A673 (cell line): ENCODE measurements at regions not wholly inside any gene's neighbourhood (a gene's known extent, or its start where the extent isn't known, plus 50 kb on each side); places are given as distances from the start of the nearest gene placed in this dataset.

Source experiments
- BruUV-seq: library from RNA; stranded (reverse); fragments of 400-500 nt; replicated peaks from 2 replicates; lab custom pipeline; 2021; lab: Mats Ljungman, UMichigan
- CTCF ChIA-PET: fragments of 300-600 bp; sonication (Branson Sonifier 250); formaldehyde crosslinking; loops from one replicate; lab custom pipeline; 2022; ENCODE audit warnings: antibody characterized with exemption; lab: Charles Lee
- POLR2A ChIA-PET: fragments of 300-600 bp; sonication (Branson Sonifier 250); formaldehyde crosslinking; loops from one replicate; lab custom pipeline; 2022; ENCODE audit warnings: antibody characterized with exemption; ENCODE audit not compliant: low non-redundant PET; lab: Charles Lee
- DNase-seq: peaks from one replicate; pipeline ENCODE4 v3.0.0-alpha.2; 2015; ENCODE audit warnings: low spot score
- H3K27ac ChIP-seq: fragments of 200-600 bp; sonication (generic); 2 replicates; pipeline ENCODE4 v1.5.1; 2016; ENCODE audit warnings: mixed run types, low read depth, mild to moderate bottlenecking, mixed read lengths, antibody characterized with exemption, low read length; ENCODE audit not compliant: poor library complexity, severe bottlenecking
- H3K27me3 ChIP-seq: fragments of 200-600 bp; sonication (generic); replicated peaks from 2 replicates; pipeline ENCODE4 v1.6.1; 2017; ENCODE audit warnings: mixed run types, low read depth, mild to moderate bottlenecking, mixed read lengths, antibody characterized with exemption, low read length; ENCODE audit not compliant: insufficient read depth, poor library complexity
- H3K36me3 ChIP-seq: fragments of 200-600 bp; sonication (generic); 2 replicates; pipeline ENCODE4 v1.6.1; 2016; ENCODE audit warnings: mixed run types, mild to moderate bottlenecking, mixed read lengths, antibody characterized with exemption, low read length; ENCODE audit not compliant: insufficient read depth, poor library complexity, severe bottlenecking
- H3K4me1 ChIP-seq: fragments of 200-600 bp; sonication (generic); 2 replicates; pipeline ENCODE4 v1.6.1; 2017; ENCODE audit warnings: mixed run types, mild to moderate bottlenecking, mixed read lengths, antibody characterized with exemption, low read length; ENCODE audit not compliant: insufficient read depth, poor library complexity, severe bottlenecking
- H3K4me3 ChIP-seq: fragments of 200-600 bp; sonication (generic); 2 replicates; pipeline ENCODE4 v1.5.1; 2016; ENCODE audit warnings: low read depth, mixed run types, mild to moderate bottlenecking, mixed read lengths, low read length; ENCODE audit not compliant: poor library complexity, severe bottlenecking
- H3K9me3 ChIP-seq: fragments of 200-600 bp; sonication (generic); 2 replicates; pipeline ENCODE4 v1.6.1; 2016; ENCODE audit warnings: mixed run types, low read depth, mild to moderate bottlenecking, mixed read lengths, antibody characterized with exemption, low read length; ENCODE audit not compliant: poor library complexity, severe bottlenecking
- CTCF ChIP-seq: fragments of 300-800, 200-600 bp; sonication (generic); conservative IDR thresholded peaks from 2 replicates; pipeline ENCODE4 v1.5.1; 2017; ENCODE audit warnings: low read depth, mild to moderate bottlenecking, antibody characterized with exemption, low read length, moderate library complexity, mixed read lengths
- EZH2 ChIP-seq: fragments of 200-600 bp; sonication (generic); IDR thresholded peaks from 2 replicates; pipeline ENCODE4 v1.6.1; 2017; ENCODE audit warnings: borderline replicate concordance, low read depth, mild to moderate bottlenecking, mixed read lengths, antibody characterized with exemption, low read length; ENCODE audit not compliant: poor library complexity, severe bottlenecking
- intact Hi-C: fragments of 100-400 bp; cut with micrococcal nuclease; formaldehyde crosslinking; loops from one replicate; pipeline ENCODE4 v1.10.0; 2022; ENCODE audit not compliant: unreplicated experiment

GRCh38 chr17:77814091-77814772 is 144.3 kb upstream of the TNRC6C start:
- intact Hi-C loops = no loop called here
- BruUV-seq = no TSS peak
- H3K36me3 ChIP-seq = no peaks in the 10 kb centered on the region
- DNase-seq = no peak
- ChIA-PET POLR2A (no interaction called here), CTCF (no interaction called here)
- peaks cover 1% of the 10 kb centered on the region for H3K4me1 ChIP-seq
- no peak overlapping the region for H3K4me3 ChIP-seq
- H3K9me3 ChIP-seq = no peaks in the 10 kb centered on the region
- H3K27me3 ChIP-seq = no peaks in the 10 kb centered on the region
- no peak overlapping the region for H3K27ac ChIP-seq
- TF ChIP-seq CTCF (no peak), EZH2 (no peak)

GRCh38 chr17:77815127-77815905 is 143.2 kb upstream of the TNRC6C start:
- intact Hi-C loops = no loop called here
- H3K27me3 ChIP-seq = no peaks in the 10 kb centered on the region
- peaks cover 12% of the 10 kb centered on the region for H3K4me1 ChIP-seq
- no TSS peak for BruUV-seq
- TF ChIP-seq EZH2 = no peak
- TF ChIP-seq CTCF = 0 out of 2 replicates have a peak, but pooled peaks have one; percentile 24
- no peak overlapping the region for H3K27ac ChIP-seq
- no peaks in the 10 kb centered on the region for H3K9me3 ChIP-seq
- ChIA-PET CTCF (interaction anchor here (0.6 kb wide), 1 partner anchor 112 kb away, joined by 3 read pairs; no protein-coding TSS in a partner anchor), POLR2A (no interaction called here)
- no peak for DNase-seq
- H3K4me3 ChIP-seq = no peak overlapping the region
- H3K36me3 ChIP-seq = no peaks in the 10 kb centered on the region

GRCh38 chr17:77817953-77818352 is 140.6 kb upstream of the TNRC6C start:
- Histone ChIP-seq H3K4me3 (no peak overlapping the region), H3K4me1 (peaks cover 22% of the 10 kb centered on the region), H3K36me3 (no peaks in the 10 kb centered on the region), H3K27me3 (no peaks in the 10 kb centered on the region), H3K27ac (no peak overlapping the region), H3K9me3 (no peaks in the 10 kb centered on the region)
- POLR2A ChIA-PET = no interaction called here
- no TSS peak for BruUV-seq
- no peak for DNase-seq
- intact Hi-C loops = no loop called here
- CTCF ChIA-PET = no interaction called here
- TF ChIP-seq CTCF (no peak), EZH2 (no peak)
